AG04449 (cell line): ENCODE measurements at regions not wholly inside any gene's neighbourhood (a gene's known extent, or its start where the extent isn't known, plus 50 kb on each side); places are given as distances from the start of the nearest gene placed in this dataset.

Source experiments
- CTCF ChIA-PET: fragments of 350-600 bp; formaldehyde crosslinking; extraction: SDS; loops from one replicate; lab custom pipeline; 2021; ENCODE audit warnings: antibody characterized with exemption; lab: Yijun Ruan, JAX
- POLR2A ChIA-PET: fragments of 400-600, 350-600 bp; formaldehyde crosslinking; extraction: SDS; loops from one replicate; lab custom pipeline; 2020; ENCODE audit warnings: antibody characterized with exemption, inconsistent platforms; lab: Yijun Ruan, JAX
- DNase-seq: peaks from one replicate; pipeline ENCODE4 v3.0.0-alpha.2; 2010; ENCODE audit warnings: low read depth, low spot score
- H3K4me3 ChIP-seq: 2 replicates; pipeline ENCODE4 v1.5.1; 2011; ENCODE audit warnings: low read depth, mild to moderate bottlenecking, control low read depth, low read length
- CTCF ChIP-seq: IDR thresholded peaks from one replicate; pipeline ENCODE4 v1.5.1; 2011; ENCODE audit warnings: mild to moderate bottlenecking, moderate library complexity, low read length, control low read depth, inconsistent platforms; ENCODE audit not compliant: insufficient read depth; ENCODE audit errors: missing control alignments

GRCh38 chr5:14035859-14036503, 91.5 kb upstream of the DNAH5 start:
- ChIA-PET POLR2A (interaction anchor here (0.6 to 1.4 kb wide), 7 partner anchors 30 to 143 kb away, joined by 3 to 5 read pairs (median 4); partner anchors contain the start of gene TRIO), CTCF (interaction anchor here (0.6 to 1.2 kb wide), 6 partner anchors 15 to 316 kb away, joined by 3 to 4 read pairs (median 3); no protein-coding TSS in a partner anchor)
- DNase-seq: peak; percentile 99
- H3K4me3 ChIP-seq: peak overlapping the region; percentile 27
- no peak for TF ChIP-seq CTCF

DNA sequence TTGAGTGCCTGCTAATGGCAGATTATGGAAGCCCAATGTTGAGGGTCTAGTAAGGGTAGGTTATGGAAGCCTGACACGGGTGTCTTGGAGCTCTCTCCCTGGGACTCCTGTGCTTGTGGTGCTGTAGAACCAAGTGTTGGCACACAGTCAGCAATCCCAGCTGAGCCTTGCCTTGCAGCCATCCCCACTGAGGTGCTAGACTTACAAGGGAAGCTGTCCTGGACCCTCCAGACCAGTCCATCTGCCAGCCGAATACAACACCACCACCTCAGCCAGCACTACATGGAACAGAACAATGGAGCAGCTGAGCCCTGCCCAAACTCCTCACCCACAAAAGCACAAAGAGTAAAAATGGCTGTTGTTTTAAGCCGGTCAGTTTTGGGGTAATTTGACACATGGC, 90.5 kb upstream of the DNAH5 start:
- no peak for TF ChIP-seq CTCF
- no peak overlapping the region for H3K4me3 ChIP-seq
- ChIA-PET POLR2A (interaction anchor here (1.2 kb wide), 1 partner anchor 108 kb away, joined by 4 read pairs; the partner anchor contains the start of gene TRIO), CTCF (interaction anchor here (1.0 to 1.3 kb wide), 5 partner anchors 20 to 317 kb away, joined by 3 to 4 read pairs (median 3); no protein-coding TSS in a partner anchor)
- no peak for DNase-seq

- no peak overlapping the region for H3K4me3 ChIP-seq
- ChIA-PET POLR2A (no interaction called here), CTCF (interaction anchor here (0.7 to 0.9 kb wide), 2 partner anchors 10 to 12 kb away, joined by 3 read pairs; no protein-coding TSS in a partner anchor)
- TF ChIP-seq CTCF: no peak
- DNase-seq: no peak
These were observed 88.4 kb upstream of the DNAH5 start for GRCh38 chr5:14032918-14033317.

- no peak for TF ChIP-seq CTCF
- ChIA-PET POLR2A (no interaction called here), CTCF (interaction anchor here (0.8 kb wide), 1 partner anchor 52 kb away, joined by 3 read pairs; no protein-coding TSS in a partner anchor)
- H3K4me3 ChIP-seq: no peak overlapping the region
- DNase-seq: no peak
These were observed 84.6 kb upstream of the DNAH5 start for GRCh38 chr5:14028938-14029584.

- no peak for TF ChIP-seq CTCF
- no peak overlapping the region for H3K4me3 ChIP-seq
- CTCF ChIA-PET: no interaction called here
- DNase-seq: no peak
- POLR2A ChIA-PET: no interaction called here
These were observed 83.7 kb upstream of the DNAH5 start for GRCh38 chr5:14028188-14028587.
